Esophagus squamous epithelium (tissue), 4 donors: ENCODE measurements at regions not wholly inside any gene's neighbourhood (a gene's known extent, or its start where the extent isn't known, plus 50 kb on each side); places are given as distances from the start of the nearest gene placed in this dataset.

ENCODE experiments used
- POLR2A ChIP-seq, 4 donors: fragments of 450-650 bp; IDR thresholded peaks; one replicate each; pipeline ENCODE4 v1.6.1; 2017; ENCODE audit warnings: antibody characterized with exemption in 4 of 4, mild to moderate bottlenecking in 4 of 4, moderate library complexity in 3 of 4
- TF ChIP-seq, protein P1 (sequence below), 6 experiments: fragments of 450-650 bp in 4 of 6; fragments of 200-600 bp in 2 of 6; sonication (generic) in 2 of 6; IDR thresholded peaks; one replicate each; pipeline ENCODE4 v1.5.1; 2016 to 2019; ENCODE audit warnings: antibody characterized with exemption in 6 of 6, mild to moderate bottlenecking in 4 of 6, moderate library complexity in 4 of 6

DNA sequence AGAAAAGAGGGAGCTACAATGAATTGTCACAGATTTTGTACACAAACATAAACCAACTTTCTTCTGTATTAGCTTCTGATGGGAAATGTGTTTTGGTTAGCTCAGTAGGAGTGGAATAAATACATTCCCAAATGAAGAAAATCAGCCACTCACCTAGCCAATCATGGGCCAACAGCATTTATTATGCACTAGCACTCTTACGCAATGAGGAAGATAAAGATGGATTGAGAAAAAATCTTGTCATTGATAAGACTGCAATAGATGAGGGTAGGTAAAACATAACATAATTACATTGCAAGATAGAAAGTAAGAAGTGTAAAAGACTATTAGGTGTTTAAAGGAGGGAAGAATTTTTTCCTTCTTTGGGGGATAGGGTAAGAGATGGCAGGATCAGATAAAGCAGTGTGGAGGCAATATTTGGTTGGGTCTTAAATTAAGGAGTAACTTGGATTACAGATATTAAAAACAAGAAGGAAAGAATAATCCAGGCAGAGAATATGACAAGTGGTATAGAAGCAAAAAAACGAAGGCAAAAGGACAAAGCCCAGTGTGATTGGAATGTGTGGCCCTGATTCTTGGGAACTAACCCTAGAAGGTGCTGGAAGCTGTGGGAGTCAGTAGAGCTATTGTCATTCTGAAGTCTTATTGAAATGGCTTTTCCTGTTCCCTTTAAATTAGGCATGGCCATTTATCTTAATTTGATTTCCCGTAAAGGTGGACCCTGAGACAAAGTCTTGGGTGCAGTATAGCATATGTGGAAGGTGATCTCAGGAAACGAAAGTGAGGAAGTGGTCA lies 208.4 kb upstream of the MEX3C start:
- no peak for TF ChIP-seq POLR2A (IDR thresholded peaks at IDR 0.05)
- TF ChIP-seq, protein P1, sequence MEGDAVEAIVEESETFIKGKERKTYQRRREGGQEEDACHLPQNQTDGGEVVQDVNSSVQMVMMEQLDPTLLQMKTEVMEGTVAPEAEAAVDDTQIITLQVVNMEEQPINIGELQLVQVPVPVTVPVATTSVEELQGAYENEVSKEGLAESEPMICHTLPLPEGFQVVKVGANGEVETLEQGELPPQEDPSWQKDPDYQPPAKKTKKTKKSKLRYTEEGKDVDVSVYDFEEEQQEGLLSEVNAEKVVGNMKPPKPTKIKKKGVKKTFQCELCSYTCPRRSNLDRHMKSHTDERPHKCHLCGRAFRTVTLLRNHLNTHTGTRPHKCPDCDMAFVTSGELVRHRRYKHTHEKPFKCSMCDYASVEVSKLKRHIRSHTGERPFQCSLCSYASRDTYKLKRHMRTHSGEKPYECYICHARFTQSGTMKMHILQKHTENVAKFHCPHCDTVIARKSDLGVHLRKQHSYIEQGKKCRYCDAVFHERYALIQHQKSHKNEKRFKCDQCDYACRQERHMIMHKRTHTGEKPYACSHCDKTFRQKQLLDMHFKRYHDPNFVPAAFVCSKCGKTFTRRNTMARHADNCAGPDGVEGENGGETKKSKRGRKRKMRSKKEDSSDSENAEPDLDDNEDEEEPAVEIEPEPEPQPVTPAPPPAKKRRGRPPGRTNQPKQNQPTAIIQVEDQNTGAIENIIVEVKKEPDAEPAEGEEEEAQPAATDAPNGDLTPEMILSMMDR (IDR thresholded peaks at IDR 0.05) = no peak
